Activated CD4-positive, alpha-beta T cell treated with anti-CD3 and anti-CD28 coated beads for 48 hours (primary cell): ENCODE measurements at regions not wholly inside any gene's neighbourhood (a gene's known extent, or its start where the extent isn't known, plus 50 kb on each side); places are given as distances from the start of the nearest gene placed in this dataset.

ENCODE experiments used
- DNase-seq: peaks from one replicate; pipeline ENCODE4 v3.0.0-alpha.2; 2020

DNA sequence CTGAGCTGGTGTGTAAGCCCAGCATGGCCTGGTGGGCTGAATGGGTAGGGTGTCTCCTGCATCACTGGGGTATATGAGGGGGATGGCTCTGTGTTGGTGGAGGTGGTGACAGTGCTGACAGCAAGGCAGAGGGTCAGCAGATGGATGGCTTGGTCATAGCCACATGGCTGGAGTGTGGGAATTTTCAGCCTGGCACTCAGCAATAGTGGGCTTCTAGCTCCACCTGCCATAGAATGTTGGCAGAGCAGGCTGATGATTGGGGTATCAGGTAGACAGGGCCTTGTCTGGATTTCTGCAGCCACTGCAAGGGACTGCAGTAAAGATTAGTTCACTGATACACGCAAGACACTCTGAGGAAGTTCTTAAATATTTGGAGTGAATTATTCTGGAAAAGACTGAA, 137.5 kb upstream of the BACH2 start:
- no peak for DNase-seq

- DNase-seq = no peak
Observed at GRCh38 chr6:90432937-90433336, 136.3 kb upstream of the BACH2 start.

DNA sequence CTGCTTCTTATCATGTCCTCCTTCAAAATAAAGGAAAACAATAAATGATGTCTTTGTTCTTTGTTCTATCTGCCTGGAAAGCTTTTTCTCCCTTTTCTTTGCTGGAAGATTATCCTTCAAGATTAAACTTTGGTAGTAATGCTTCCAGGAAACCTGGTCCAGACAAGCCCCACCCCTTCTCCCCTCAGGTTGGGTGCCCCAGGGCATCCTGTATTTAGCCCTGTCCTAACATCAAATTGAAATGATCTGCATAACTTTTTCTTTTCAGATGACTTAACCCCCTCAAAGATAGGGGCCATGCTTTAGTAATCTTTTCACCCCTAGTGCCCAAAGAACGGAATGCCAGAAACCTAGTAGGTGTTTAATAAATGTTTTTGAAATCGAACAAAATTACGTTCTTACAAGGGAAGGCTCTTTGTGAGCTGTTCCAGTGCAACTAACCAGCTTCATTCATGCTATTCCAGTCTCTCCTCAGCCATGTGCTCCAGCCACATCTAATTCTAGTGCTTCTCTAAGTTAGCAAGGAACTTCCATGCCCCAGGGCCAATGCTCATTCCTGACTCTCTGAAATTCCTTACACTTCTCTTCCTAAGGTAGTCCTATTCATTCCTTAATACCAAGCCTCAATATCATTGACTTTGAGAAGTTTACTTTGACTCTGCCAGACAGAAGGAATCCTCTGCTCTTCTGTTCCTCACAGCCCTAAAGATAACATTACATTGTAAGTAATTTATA, 135.6 kb upstream of the BACH2 start:
- DNase-seq = no peak

DNA sequence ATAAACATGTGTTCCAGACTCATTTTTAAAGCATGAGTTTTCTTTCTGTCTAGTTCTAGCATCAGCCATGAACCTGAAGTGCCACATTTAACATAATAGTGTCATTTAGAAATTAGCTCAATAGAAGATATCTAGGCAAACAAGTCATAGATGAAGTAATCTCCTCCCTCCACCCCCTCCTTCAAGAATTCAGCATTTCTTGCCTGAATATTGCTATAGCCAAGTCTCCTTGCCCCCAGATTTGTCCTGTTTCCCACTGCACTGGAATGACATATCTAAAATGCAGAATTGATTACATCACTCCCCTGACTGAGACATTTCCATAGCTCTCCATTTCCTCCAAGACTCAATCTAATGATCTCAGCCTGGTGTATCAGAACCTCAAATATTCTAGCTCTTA, 134.9 kb upstream of the BACH2 start:
- no peak for DNase-seq

GRCh38 chr6:90429713-90430112, 133.1 kb upstream of the BACH2 start:
- no peak for DNase-seq

DNA sequence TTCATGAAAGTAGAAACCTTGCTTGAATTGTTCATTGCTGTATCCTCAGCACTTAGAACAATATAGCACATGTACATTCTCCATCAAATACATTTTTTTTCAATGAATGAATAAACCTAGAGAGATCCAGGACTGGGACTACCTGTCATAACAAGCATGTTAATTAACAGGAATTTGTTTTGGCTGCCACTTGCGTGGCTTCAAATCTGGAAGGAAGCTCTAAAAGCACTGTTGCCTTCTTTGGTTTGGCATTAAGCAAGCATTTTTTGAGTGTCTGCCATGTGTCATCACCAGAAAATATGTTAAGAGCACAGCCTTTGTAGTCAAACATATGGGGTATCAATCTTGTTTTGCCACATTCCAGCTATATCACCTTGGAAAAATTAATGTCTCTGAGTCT, 131.9 kb upstream of the BACH2 start:
- no peak for DNase-seq

DNA sequence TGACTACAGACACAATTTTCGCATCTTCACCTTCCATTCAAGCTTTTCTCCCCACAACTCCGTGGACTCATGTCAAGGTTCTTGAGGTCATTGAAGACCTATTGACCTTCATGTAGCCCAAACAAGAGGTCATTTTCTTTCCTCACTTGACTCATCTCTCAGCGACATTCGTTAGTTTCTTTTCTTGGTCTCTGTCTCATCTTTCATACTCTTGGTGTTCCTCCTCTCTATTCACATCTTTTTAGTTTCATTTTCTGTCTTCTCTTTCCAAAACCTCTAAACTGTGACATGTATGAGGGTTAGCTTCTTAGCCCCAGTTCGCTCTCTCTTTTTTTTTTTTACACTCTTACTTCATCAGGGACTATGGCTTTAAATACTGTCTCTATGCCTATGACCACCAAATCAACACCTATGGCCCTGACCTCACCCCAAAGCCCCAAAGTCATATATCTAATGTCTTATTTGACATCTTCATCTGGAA, 128.6 kb upstream of the BACH2 start:
- no peak for DNase-seq

DNA sequence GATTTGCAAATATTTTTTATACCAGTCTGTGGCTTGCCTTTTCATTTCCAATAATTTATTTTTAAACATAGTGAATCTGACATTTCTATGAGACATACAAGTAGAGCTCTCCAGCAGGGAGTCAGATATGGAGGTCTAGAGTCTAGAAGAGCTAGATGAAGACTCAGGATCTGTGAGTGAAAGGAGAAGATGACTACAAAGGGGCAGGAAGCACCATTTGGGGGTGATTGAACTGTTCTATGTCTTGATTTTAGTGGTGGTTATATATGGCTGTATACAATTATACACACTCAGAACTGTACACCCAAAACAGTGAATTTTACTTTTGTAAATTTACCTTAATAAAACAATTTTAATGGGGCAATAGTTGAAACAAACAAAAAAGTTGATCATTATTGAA, 127.9 kb upstream of the BACH2 start:
- DNase-seq = no peak

DNA sequence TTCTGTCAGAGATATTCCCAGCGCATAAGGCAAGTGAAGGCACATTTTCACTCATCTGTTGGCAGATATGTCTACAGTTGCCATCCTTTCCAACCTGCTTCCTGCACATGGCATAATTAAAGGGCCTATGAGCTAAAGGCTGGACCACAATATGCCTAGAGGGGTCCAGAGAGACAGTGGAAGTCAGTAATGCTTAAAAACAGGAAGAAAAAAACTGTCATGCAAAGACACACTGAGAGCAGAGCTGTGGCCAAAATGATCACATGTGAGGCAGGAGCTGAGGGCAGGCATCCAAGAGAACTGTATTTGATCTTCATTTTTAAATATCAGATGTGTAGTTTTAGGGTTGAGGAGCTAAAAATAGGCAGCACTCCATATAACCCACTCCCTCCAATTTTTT, 125.0 kb upstream of the BACH2 start:
- DNase-seq = no peak

GRCh38 chr6:90420500-90420899, 123.9 kb upstream of the BACH2 start:
- no peak for DNase-seq

- DNase-seq = no peak
Observed at GRCh38 chr6:90417385-90417784, 120.7 kb upstream of the BACH2 start.

DNA sequence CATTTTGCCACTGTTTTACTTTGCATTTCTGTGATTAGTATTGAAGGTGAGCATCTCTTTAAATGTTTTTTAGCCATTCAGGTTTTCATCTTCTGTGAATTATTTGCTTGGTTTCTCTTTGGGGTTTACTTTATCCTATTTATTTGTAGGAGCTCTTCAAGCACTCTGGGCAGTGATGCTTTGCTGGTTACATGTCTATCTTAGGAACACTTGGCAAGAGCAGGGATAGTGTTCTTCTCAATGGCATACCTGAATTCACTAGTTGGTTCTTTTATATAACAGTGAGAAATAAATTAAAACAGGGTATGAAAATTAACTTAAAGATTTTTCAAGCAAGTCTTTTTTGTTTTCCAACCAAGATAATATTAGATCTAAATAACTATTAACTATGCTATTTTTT, 119.7 kb upstream of the BACH2 start:
- no peak for DNase-seq

DNA sequence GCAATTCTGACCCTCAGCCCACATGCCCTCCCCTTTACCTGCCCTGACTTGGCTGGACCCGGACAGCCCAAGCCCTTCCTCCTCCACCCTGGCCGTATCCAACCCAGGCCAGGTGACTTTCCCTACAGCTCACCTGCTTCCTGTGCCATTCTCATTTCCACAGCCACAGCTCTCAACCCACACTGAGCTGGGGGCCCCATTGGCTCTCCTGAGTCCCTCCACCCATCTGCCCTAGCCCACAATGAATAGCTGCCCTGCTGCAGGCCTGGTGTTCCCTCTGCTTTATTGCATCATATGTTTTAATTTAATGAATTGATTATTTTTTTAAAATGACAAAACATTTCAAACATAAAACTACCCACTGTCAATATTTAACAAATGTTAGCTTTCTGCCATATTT, 118.5 kb upstream of the BACH2 start:
- no peak for DNase-seq

DNA sequence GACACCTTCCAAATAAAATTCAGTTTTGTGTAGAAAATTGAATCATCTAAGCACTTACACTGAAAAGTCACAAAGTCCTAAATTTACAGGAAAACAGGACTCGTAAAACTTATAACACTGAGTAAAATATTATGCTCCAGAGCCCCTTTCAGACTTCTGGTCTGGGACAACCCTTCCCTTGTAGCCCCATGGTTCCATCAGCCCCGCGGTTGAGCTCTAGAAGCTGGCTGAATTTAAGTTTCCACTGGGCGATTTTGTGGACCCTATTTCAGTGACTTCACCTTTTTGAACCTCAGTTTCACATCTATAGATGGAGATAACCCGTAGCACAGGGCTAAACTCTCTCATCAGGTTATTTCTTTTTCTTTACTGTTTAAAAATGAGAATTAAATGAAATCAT, 117.7 kb upstream of the BACH2 start:
- no peak for DNase-seq

GRCh38 chr6:90413867-90414266, 117.2 kb upstream of the BACH2 start:
- DNase-seq = peak; percentile 87

GRCh38 chr6:90413396-90413795, 116.8 kb upstream of the BACH2 start:
- no peak for DNase-seq

DNA sequence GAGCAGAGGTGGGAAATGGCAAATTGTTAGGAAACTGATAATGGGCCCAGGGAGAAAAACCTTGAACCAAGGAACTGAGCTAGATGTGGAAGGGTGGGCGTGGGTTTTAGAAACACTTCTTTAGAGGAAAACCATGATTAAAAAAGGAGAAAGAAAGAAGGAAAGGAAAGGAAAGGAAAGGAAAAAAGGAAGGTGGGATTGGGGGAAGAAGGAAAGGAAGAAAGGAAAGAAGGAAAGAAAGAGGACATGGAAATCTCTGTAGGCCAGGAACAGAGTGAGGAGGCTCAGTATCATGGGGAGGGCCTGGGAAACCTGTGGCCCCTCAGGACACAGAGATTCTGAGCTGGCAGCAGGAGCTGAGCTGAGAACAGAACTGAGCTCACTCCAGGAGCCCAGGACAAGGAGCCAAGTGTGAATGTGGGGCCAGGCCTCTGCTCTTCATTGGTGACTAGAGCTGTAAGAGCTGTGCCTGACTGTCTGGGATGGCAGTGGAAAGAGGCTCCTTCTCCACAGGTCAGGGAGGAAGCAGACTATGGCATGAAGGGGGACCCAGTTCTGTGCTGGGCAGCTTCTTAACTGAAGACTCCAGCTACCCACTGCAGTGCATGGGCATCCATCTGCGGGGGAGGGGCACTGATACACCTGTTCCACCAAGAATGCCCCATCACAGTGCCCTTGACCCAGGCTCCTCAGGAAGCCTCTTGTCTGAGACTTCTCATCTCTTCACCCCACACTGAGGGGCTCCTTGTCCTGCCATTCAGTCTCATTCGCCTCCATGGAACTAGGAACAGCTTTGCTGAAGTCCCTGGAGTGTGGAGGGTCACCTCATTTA, 116.1 kb upstream of the BACH2 start:
- no peak for DNase-seq

GRCh38 chr6:90411292-90411781, 114.7 kb upstream of the BACH2 start:
- DNase-seq = peak; percentile 86

DNA sequence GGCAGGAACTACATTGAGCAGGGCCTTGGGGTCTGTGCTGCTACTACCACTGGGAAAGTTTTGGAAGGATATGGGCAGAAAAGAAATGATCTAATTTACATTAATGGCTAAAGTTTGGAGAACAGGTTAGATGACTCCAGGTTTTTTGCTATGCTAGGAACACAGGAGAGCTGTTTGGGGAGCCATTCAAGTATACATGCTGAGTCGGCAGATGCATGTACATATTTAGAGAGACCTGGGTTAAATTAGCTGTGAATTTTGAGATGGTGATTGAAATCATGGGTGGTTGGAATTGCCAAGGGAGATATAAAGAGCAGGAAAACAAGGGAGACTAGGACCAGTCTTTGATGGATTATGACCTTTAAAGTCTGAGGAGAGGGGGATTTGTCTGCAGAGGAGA, 113.1 kb upstream of the BACH2 start:
- DNase-seq = no peak

GRCh38 chr6:90406957-90407356, 110.3 kb upstream of the BACH2 start:
- DNase-seq = no peak

DNA sequence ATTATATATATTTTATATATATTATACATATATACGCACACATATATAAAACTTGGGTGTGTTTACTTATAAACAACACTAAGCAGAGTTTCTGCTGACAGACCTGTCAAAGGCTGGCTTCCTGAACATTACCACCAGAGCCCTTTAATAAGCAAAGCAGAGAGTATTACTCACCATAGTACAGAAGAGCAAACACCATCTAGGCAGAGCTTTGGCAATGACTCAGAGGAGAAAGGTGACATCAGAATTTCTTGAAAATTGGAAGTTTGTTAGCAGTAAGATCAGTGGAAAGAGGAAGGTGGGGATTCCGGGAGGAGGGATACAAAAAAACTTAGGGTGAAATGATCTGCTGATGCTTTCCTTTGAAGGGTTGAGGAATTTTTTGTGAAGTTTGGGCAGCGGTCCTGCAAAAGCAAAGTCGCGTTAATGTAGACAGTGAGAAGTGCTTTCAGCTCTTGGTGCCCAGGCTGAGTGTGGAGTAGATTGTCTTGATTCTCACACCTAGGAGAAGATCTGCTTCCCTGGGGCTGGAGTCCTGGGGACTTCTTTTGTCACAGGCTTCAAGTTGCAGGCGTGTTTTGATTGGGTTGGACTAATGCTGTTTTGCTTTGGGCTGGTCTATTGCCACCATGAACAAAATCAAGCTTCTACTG, 109.6 kb upstream of the BACH2 start:
- peak; percentile 48 for DNase-seq

GRCh38 chr6:90403489-90404381, 107.1 kb upstream of the BACH2 start:
- DNase-seq = no peak

DNA sequence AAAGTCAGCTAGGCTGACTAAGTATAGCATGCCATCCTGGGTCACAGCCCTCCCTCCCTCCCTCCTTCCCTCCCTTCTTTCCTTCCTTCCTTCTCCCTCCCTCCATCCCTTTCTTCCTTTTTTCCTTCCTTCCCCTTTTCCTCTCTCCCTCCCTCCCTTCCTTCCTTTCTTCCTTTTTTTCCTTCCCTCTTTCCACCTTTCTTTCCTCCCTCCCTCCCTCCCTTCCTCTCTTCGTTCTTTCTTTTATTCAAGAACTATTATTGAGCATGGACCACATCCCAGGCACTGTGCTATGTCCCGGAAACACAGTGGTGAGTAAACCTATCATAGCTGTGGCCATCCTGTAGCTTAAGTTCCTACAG, 106.2 kb upstream of the BACH2 start:
- DNase-seq = no peak
